ENCODE measurements at regions not wholly inside any gene's neighbourhood (a gene's known extent, or its start where the extent isn't known, plus 50 kb on each side); places are given as distances from the start of the nearest gene placed in this dataset.

DNA sequence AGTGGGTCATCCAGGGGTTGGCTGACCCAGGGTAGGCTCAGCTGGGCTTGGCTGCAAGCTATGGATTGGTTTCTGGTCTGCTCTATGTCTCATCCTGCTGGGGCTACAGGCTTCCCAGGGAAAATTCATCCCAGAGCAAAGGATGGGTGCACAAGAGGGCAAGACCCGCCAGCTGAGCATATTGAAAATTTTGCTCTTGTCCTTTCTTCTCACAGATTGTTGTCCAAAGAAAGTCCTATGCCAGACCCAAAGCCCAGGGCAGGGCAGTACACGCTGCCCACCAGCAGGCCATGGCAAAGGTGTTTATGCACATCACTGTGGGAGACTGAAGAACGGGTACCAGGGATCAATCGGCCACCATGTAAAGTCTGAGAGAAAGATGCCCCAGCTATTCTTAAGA, 95.3 kb upstream of the PARP11 start:
- TF ChIP-seq, protein P1, sequence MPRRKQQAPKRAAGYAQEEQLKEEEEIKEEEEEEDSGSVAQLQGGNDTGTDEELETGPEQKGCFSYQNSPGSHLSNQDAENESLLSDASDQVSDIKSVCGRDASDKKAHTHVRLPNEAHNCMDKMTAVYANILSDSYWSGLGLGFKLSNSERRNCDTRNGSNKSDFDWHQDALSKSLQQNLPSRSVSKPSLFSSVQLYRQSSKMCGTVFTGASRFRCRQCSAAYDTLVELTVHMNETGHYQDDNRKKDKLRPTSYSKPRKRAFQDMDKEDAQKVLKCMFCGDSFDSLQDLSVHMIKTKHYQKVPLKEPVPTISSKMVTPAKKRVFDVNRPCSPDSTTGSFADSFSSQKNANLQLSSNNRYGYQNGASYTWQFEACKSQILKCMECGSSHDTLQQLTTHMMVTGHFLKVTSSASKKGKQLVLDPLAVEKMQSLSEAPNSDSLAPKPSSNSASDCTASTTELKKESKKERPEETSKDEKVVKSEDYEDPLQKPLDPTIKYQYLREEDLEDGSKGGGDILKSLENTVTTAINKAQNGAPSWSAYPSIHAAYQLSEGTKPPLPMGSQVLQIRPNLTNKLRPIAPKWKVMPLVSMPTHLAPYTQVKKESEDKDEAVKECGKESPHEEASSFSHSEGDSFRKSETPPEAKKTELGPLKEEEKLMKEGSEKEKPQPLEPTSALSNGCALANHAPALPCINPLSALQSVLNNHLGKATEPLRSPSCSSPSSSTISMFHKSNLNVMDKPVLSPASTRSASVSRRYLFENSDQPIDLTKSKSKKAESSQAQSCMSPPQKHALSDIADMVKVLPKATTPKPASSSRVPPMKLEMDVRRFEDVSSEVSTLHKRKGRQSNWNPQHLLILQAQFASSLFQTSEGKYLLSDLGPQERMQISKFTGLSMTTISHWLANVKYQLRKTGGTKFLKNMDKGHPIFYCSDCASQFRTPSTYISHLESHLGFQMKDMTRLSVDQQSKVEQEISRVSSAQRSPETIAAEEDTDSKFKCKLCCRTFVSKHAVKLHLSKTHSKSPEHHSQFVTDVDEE (CRISPR knock-in tag; IDR thresholded peaks at IDR 0.05): no peak
- TF ChIP-seq ZFP30 (CRISPR knock-in tag; IDR thresholded peaks at IDR 0.05): no peak
- no peak for TF ChIP-seq ZNF8 (CRISPR knock-in tag; IDR thresholded peaks at IDR 0.05)
- TF ChIP-seq, protein P2, sequence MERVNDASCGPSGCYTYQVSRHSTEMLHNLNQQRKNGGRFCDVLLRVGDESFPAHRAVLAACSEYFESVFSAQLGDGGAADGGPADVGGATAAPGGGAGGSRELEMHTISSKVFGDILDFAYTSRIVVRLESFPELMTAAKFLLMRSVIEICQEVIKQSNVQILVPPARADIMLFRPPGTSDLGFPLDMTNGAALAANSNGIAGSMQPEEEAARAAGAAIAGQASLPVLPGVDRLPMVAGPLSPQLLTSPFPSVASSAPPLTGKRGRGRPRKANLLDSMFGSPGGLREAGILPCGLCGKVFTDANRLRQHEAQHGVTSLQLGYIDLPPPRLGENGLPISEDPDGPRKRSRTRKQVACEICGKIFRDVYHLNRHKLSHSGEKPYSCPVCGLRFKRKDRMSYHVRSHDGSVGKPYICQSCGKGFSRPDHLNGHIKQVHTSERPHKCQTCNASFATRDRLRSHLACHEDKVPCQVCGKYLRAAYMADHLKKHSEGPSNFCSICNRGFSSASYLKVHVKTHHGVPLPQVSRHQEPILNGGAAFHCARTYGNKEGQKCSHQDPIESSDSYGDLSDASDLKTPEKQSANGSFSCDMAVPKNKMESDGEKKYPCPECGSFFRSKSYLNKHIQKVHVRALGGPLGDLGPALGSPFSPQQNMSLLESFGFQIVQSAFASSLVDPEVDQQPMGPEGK (CRISPR knock-in tag; IDR thresholded peaks at IDR 0.05; ENCODE audit: borderline replicate concordance): no peak
- no peak for TF ChIP-seq RARB (CRISPR knock-in tag; IDR thresholded peaks at IDR 0.05)
- TF ChIP-seq, protein P3, sequence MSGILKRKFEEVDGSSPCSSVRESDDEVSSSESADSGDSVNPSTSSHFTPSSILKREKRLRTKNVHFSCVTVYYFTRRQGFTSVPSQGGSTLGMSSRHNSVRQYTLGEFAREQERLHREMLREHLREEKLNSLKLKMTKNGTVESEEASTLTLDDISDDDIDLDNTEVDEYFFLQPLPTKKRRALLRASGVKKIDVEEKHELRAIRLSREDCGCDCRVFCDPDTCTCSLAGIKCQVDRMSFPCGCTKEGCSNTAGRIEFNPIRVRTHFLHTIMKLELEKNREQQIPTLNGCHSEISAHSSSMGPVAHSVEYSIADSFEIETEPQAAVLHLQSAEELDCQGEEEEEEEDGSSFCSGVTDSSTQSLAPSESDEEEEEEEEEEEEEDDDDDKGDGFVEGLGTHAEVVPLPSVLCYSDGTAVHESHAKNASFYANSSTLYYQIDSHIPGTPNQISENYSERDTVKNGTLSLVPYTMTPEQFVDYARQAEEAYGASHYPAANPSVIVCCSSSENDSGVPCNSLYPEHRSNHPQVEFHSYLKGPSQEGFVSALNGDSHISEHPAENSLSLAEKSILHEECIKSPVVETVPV (CRISPR knock-in tag; IDR thresholded peaks at IDR 0.05): no peak
- TF ChIP-seq ZNF70 (CRISPR knock-in tag; IDR thresholded peaks at IDR 0.05): no peak
- TF ChIP-seq ZFP3 (CRISPR knock-in tag; IDR thresholded peaks at IDR 0.05): no peak
- no peak for TF ChIP-seq ISL1 (CRISPR knock-in tag; IDR thresholded peaks at IDR 0.05)
- no peak for ATAC-seq

DNA sequence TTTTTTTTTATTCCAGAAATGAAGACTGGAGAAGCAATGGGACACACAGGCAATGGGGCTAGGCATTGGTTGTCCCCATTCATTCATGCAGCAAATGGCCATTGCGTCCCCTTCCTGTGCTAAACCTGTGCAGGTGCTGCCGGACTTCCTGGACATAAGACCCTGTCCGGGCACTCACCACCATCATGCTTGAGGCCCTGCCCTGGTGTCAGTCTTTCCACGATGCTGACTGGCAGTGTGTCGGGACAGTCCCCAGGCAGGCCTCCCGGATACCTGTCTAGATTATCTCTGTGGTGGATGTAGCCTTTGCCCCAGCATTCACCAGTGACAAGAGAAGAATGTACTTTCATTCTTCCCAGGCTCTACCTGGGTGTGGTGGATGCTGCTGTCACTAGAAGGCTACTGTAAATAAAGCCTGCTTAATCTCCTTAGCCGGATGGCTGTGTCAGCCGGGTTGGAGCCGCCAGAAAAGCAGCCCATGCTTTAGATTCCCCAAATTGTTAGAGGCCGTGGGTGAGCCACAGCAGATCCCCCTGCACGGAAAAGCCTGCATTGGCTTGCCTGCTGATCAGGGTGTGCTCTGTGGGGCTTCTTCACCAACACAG, 94.5 kb upstream of the PARP11 start:
- ATAC-seq: no peak
- TF ChIP-seq PPARA (CRISPR knock-in tag; IDR thresholded peaks at IDR 0.05; ENCODE audit: borderline replicate concordance) (no peak), ZNF565 (CRISPR knock-in tag; conservative IDR thresholded peaks at IDR 0.05; ENCODE audit: low read depth) (no peak), BACH2 (CRISPR knock-in tag; IDR thresholded peaks at IDR 0.05; ENCODE audit: borderline replicate concordance) (no peak), ZC3H10 (CRISPR knock-in tag; IDR thresholded peaks at IDR 0.05) (no peak), ZNF8 (CRISPR knock-in tag; IDR thresholded peaks at IDR 0.05) (no peak), ZFP3 (CRISPR knock-in tag; IDR thresholded peaks at IDR 0.05) (no peak), RARB (CRISPR knock-in tag; IDR thresholded peaks at IDR 0.05) (no peak), TOX (CRISPR knock-in tag; IDR thresholded peaks at IDR 0.05; ENCODE audit: borderline replicate concordance) (no peak), CSDC2 (CRISPR knock-in tag; IDR thresholded peaks at IDR 0.05) (no peak), TCF4 (CRISPR knock-in tag; IDR thresholded peaks at IDR 0.05; ENCODE audit: borderline replicate concordance) (no peak), SNAI2 (CRISPR knock-in tag; IDR thresholded peaks at IDR 0.05) (no peak), ZFP30 (CRISPR knock-in tag; IDR thresholded peaks at IDR 0.05) (no peak)
- TF ChIP-seq, protein P3 (CRISPR knock-in tag; IDR thresholded peaks at IDR 0.05): no peak
- TF ChIP-seq, protein P4, sequence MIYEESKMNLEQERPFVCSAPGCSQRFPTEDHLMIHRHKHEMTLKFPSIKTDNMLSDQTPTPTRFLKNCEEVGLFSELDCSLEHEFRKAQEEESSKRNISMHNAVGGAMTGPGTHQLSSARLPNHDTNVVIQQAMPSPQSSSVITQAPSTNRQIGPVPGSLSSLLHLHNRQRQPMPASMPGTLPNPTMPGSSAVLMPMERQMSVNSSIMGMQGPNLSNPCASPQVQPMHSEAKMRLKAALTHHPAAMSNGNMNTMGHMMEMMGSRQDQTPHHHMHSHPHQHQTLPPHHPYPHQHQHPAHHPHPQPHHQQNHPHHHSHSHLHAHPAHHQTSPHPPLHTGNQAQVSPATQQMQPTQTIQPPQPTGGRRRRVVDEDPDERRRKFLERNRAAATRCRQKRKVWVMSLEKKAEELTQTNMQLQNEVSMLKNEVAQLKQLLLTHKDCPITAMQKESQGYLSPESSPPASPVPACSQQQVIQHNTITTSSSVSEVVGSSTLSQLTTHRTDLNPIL (CRISPR knock-in tag; IDR thresholded peaks at IDR 0.05; ENCODE audit: low read depth): no peak
- TF ChIP-seq, protein P2 (CRISPR knock-in tag; IDR thresholded peaks at IDR 0.05; ENCODE audit: borderline replicate concordance): no peak
- TF ChIP-seq, protein P5, sequence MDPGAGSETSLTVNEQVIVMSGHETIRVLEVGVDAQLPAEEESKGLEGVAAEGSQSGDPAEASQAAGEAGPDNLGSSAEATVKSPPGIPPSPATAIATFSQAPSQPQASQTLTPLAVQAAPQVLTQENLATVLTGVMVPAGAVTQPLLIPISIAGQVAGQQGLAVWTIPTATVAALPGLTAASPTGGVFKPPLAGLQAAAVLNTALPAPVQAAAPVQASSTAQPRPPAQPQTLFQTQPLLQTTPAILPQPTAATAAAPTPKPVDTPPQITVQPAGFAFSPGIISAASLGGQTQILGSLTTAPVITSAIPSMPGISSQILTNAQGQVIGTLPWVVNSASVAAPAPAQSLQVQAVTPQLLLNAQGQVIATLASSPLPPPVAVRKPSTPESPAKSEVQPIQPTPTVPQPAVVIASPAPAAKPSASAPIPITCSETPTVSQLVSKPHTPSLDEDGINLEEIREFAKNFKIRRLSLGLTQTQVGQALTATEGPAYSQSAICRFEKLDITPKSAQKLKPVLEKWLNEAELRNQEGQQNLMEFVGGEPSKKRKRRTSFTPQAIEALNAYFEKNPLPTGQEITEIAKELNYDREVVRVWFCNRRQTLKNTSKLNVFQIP (CRISPR knock-in tag; IDR thresholded peaks at IDR 0.05; ENCODE audit: borderline replicate concordance, low read depth): no peak
- TF ChIP-seq, protein P1 (CRISPR knock-in tag; IDR thresholded peaks at IDR 0.05): no peak
